OCI-LY7 (cell line): ENCODE measurements at regions not wholly inside any gene's neighbourhood (a gene's known extent, or its start where the extent isn't known, plus 50 kb on each side); places are given as distances from the start of the nearest gene placed in this dataset.

Source experiments
- BruUV-seq: library from RNA; stranded (reverse); fragments of 400-500 nt; replicated peaks from 2 replicates; lab custom pipeline; 2021; lab: Mats Ljungman, UMichigan
- CTCF ChIA-PET: fragments of 300-600 bp; sonication (Branson Sonifier 250); formaldehyde crosslinking; loops from one replicate; lab custom pipeline; 2022; ENCODE audit warnings: antibody characterized with exemption; ENCODE audit not compliant: unreplicated experiment; lab: Charles Lee
- POLR2A ChIA-PET: fragments of 300-600 bp; sonication (Branson Sonifier 250); formaldehyde crosslinking; loops from one replicate; lab custom pipeline; 2022; ENCODE audit warnings: antibody characterized with exemption; lab: Charles Lee
- DNase-seq: peaks from one replicate; pipeline ENCODE4 v3.0.0-alpha.2; 2015; ENCODE audit warnings: low spot score
- H2AFZ ChIP-seq: fragments of 200-600 bp; sonication (generic), shearing (Covaris generic); 2 replicates; pipeline ENCODE4 v1.6.1; 2014; ENCODE audit warnings: mild to moderate bottlenecking, antibody characterized with exemption, low read length, moderate library complexity
- H3K27ac ChIP-seq: fragments of 200-600 bp; sonication (generic); 2 replicates; pipeline ENCODE4 v1.5.1; 2014; ENCODE audit warnings: mixed run types, low read depth, mild to moderate bottlenecking, moderate library complexity, low read length, inconsistent platforms; ENCODE audit not compliant: poor library complexity, severe bottlenecking
- H3K36me3 ChIP-seq: fragments of 200-600 bp; sonication (generic); 2 replicates; pipeline ENCODE4 v1.6.1; 2014; ENCODE audit warnings: mild to moderate bottlenecking, antibody characterized with exemption, low read length, moderate library complexity, mixed read lengths; ENCODE audit not compliant: insufficient read depth
- H3K4me1 ChIP-seq: fragments of 200-600 bp; sonication (generic); 2 replicates; pipeline ENCODE4 v1.5.1; 2014; ENCODE audit warnings: mild to moderate bottlenecking, low read length; ENCODE audit not compliant: insufficient read depth, poor library complexity, severe bottlenecking
- H3K4me2 ChIP-seq: fragments of 200-600 bp; sonication (generic); 2 replicates; pipeline ENCODE4 v1.6.1; 2014; ENCODE audit warnings: mild to moderate bottlenecking, low read length
- H3K4me3 ChIP-seq: fragments of 200-600 bp; sonication (generic); 2 replicates; pipeline ENCODE4 v1.5.1; 2014; ENCODE audit warnings: mild to moderate bottlenecking, low read depth, low read length; ENCODE audit not compliant: poor library complexity, severe bottlenecking
- H3K79me2 ChIP-seq: fragments of 200-600 bp; sonication (generic); 2 replicates; pipeline ENCODE4 v1.6.1; 2016; ENCODE audit warnings: low read depth, mild to moderate bottlenecking, low read length, moderate library complexity, mixed read lengths; ENCODE audit not compliant: insufficient read depth
- H3K9me2 ChIP-seq: fragments of 200-600 bp; sonication (generic); 2 replicates; pipeline ENCODE4 v1.6.1; 2016; ENCODE audit warnings: mild to moderate bottlenecking, low read length, mixed read lengths; ENCODE audit not compliant: insufficient read depth
- H3K9me3 ChIP-seq: fragments of 200-600 bp; sonication (generic); 2 replicates; pipeline ENCODE4 v1.6.1; 2014; ENCODE audit warnings: mild to moderate bottlenecking, mixed run types, low read length, mixed read lengths
- H4K20me1 ChIP-seq: fragments of 200-600 bp; sonication (generic); 2 replicates; pipeline ENCODE4 v1.6.1; 2014; ENCODE audit warnings: mild to moderate bottlenecking, antibody characterized with exemption, low read length, moderate library complexity, mixed read lengths; ENCODE audit not compliant: insufficient read depth
- CTCF ChIP-seq: fragments of 200-600 bp; sonication (generic); conservative IDR thresholded peaks from 2 replicates; pipeline ENCODE4 v1.5.1; 2014; ENCODE audit warnings: mild to moderate bottlenecking, antibody characterized with exemption, low read length, moderate library complexity, mixed read lengths
- EZH2phosphoT487 ChIP-seq: fragments of 200-600 bp; sonication (generic); IDR thresholded peaks from 2 replicates; pipeline ENCODE4 v1.6.1; 2018; ENCODE audit warnings: low read depth, borderline replicate concordance, mild to moderate bottlenecking, mixed run types, antibody characterized with exemption, low read length, moderate library complexity, mixed read lengths
- intact Hi-C: fragments of 100-400 bp; cut with micrococcal nuclease; formaldehyde crosslinking; loops from one replicate; pipeline ENCODE4 v1.10.0; 2022; ENCODE audit not compliant: unreplicated experiment

GRCh38 chr6:47917811-47918210, 136.0 kb downstream of the OPN5 start:
- Histone ChIP-seq H2AFZ (no peak overlapping the region), H3K27ac (no peak overlapping the region), H3K4me3 (no peak overlapping the region), H3K4me2 (no peak overlapping the region), H3K4me1 (no peaks in the 10 kb centered on the region), H3K9me2 (no peaks in the 10 kb centered on the region), H3K79me2 (no peaks in the 10 kb centered on the region), H3K36me3 (no peaks in the 10 kb centered on the region), H3K9me3 (no peaks in the 10 kb centered on the region), H4K20me1 (no peaks in the 10 kb centered on the region)
- CTCF ChIA-PET, result no interaction called here
- POLR2A ChIA-PET, result no interaction called here
- DNase-seq, result no peak
- intact Hi-C loops, result no loop called here
- no peak for TF ChIP-seq EZH2phosphoT487
- no peak for TF ChIP-seq CTCF
- no TSS peak for BruUV-seq

GRCh38 chr6:47917202-47917601, 135.4 kb downstream of the OPN5 start:
- Histone ChIP-seq H3K4me3 (no peak overlapping the region), H2AFZ (no peak overlapping the region), H3K9me2 (no peaks in the 10 kb centered on the region), H3K9me3 (no peaks in the 10 kb centered on the region), H3K27ac (no peak overlapping the region), H3K4me2 (no peak overlapping the region), H3K79me2 (no peaks in the 10 kb centered on the region), H3K4me1 (no peaks in the 10 kb centered on the region), H3K36me3 (no peaks in the 10 kb centered on the region), H4K20me1 (no peaks in the 10 kb centered on the region)
- POLR2A ChIA-PET, result no interaction called here
- intact Hi-C loops, result no loop called here
- TF ChIP-seq EZH2phosphoT487 (no peak), CTCF (no peak)
- CTCF ChIA-PET, result no interaction called here
- DNase-seq, result no peak
- no TSS peak for BruUV-seq

- Histone ChIP-seq H3K79me2 (no peaks in the 10 kb centered on the region), H3K27ac (no peak overlapping the region), H3K9me2 (no peaks in the 10 kb centered on the region), H2AFZ (no peak overlapping the region), H3K4me2 (no peak overlapping the region), H3K9me3 (no peaks in the 10 kb centered on the region), H4K20me1 (no peaks in the 10 kb centered on the region), H3K4me3 (no peak overlapping the region), H3K36me3 (no peaks in the 10 kb centered on the region), H3K4me1 (no peaks in the 10 kb centered on the region)
- intact Hi-C loops, result no loop called here
- no TSS peak for BruUV-seq
- DNase-seq, result no peak
- TF ChIP-seq EZH2phosphoT487 (no peak), CTCF (no peak)
- ChIA-PET CTCF (no interaction called here), POLR2A (no interaction called here)
Measured at GRCh38 chr6:47915017-47915416, 133.2 kb downstream of the OPN5 start.
